ENCODE measurements at regions not wholly inside any gene's neighbourhood (a gene's known extent, or its start where the extent isn't known, plus 50 kb on each side); places are given as distances from the start of the nearest gene placed in this dataset.

DNA sequence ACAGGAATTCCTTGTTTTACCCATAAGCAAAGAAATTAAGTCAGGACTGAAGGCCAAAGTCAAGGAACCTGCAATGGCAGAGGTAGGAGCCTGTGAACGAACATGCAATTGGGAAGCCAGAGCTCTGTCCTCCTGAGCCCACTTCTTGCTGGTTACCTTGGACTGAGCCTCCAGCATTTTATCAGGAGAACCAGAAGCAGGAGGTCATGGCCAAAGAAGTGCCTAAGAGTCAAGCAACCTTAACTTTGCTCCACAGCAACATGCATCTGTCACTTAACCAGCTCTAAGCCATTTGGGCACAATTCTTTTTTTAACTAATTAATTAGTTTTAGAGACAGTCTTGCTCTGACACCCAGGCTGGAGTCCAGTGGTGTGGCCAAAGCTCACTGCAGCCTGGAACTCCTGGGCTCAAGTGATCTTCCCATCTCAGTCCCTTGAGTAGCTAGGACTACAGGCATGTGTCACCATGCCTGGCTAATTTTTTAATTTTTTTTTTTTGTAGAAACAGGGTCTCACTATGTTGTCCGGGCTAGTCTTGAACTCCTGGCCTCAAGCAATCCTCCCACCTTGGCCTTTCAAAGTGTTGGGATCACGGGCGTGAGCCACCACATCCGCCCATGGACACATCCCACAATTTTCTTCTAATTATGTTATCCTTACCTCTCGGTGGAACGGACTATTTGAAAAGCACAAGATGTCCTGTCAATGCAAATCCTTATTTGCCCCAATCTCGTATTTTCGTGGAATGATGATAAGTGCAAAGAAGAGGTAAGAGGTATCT is 334.2 kb downstream of the CD83 start:
- Histone ChIP-seq H3K9me2 (replicated peaks; ENCODE audit: insufficient read depth, low read length) (no peaks in the 10 kb centered on the region), H3F3A (ENCODE audit: insufficient read depth, low read length) (no peaks in the 10 kb centered on the region), H3K36me3 (replicated peaks; ENCODE audit: insufficient read depth, low read length) (no peaks in the 10 kb centered on the region), H3K4me3 (ENCODE audit: low read length) (no peak overlapping the region), H3K9ac (ENCODE audit: low read length) (no peak overlapping the region), H3K4me2 (ENCODE audit: low read depth, low read length) (no peak overlapping the region), H3K27me3 (replicated peaks; ENCODE audit: insufficient read depth, low read length) (no peaks in the 10 kb centered on the region), H2AFZ (ENCODE audit: low read length) (no peak overlapping the region), H3K4me1 (ENCODE audit: low read length) (no peaks in the 10 kb centered on the region), H3K9me3 (replicated peaks; ENCODE audit: insufficient read depth, low read length) (no peaks in the 10 kb centered on the region), H3K79me2 (ENCODE audit: low read length) (no peaks in the 10 kb centered on the region), H3K27ac (ENCODE audit: low read length) (no peak overlapping the region), H4K20me1 (ENCODE audit: insufficient read depth, low read length) (no peaks in the 10 kb centered on the region)
- DNase-seq = no peak
- TF ChIP-seq, protein P1, sequence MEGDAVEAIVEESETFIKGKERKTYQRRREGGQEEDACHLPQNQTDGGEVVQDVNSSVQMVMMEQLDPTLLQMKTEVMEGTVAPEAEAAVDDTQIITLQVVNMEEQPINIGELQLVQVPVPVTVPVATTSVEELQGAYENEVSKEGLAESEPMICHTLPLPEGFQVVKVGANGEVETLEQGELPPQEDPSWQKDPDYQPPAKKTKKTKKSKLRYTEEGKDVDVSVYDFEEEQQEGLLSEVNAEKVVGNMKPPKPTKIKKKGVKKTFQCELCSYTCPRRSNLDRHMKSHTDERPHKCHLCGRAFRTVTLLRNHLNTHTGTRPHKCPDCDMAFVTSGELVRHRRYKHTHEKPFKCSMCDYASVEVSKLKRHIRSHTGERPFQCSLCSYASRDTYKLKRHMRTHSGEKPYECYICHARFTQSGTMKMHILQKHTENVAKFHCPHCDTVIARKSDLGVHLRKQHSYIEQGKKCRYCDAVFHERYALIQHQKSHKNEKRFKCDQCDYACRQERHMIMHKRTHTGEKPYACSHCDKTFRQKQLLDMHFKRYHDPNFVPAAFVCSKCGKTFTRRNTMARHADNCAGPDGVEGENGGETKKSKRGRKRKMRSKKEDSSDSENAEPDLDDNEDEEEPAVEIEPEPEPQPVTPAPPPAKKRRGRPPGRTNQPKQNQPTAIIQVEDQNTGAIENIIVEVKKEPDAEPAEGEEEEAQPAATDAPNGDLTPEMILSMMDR (IDR thresholded peaks at IDR 0.05; ENCODE audit: low read length) = no peak
- TF ChIP-seq EZH2phosphoT487 (IDR thresholded peaks at IDR 0.05; ENCODE audit: low read length) (no peak), EZH2 (optimal IDR thresholded peaks at IDR 0.05; ENCODE audit: low read depth, low read length) (no peak)

DNA sequence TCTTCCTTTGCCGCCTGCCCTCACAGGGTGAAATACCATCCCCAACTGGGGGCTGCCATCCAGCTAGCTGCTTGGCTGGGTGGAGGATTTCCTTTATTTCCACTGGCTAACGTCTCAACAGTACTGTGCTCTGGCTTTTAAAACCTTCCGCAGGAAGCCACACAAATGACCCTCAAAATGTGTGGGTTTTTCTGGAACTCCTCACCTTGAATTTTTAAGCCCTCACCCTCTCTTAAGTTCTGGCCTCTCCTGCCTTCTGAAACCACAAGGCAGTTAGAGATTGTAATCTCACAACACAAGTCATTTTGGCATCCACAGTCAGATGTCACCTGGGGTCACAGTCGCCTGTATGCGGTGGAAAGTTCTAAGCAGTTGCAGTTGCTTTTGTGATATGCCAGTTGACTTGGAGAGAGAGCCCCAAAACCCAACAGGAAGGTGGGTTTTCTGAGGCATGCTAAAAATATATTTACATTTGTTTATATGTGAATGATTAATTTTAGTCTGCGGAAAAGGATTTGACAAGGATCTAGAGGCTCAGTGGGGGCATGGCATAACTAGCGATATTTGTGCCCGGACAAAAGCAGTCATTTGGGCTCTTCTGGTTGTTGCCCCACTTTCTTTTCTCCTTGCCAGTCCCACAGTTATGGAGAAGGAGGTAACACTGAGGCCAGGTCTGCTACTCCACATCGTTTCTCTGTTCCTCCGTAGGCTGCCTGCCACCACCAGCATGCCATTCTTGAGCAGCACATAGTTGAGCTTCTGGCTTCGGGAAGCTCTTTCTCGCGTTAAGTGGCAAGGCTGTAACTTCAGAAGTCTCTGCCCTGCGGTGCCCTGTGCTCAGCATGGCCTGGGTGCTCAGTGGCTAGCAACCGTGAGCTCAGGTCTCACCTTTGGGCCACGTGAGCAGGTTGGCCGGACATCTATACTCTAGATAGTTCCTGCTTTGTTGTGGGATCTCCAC is 335.3 kb downstream of the CD83 start:
- DNase-seq = no peak
- H3K4me2 ChIP-seq (ENCODE audit: low read depth, low read length) = no peak overlapping the region

DNA sequence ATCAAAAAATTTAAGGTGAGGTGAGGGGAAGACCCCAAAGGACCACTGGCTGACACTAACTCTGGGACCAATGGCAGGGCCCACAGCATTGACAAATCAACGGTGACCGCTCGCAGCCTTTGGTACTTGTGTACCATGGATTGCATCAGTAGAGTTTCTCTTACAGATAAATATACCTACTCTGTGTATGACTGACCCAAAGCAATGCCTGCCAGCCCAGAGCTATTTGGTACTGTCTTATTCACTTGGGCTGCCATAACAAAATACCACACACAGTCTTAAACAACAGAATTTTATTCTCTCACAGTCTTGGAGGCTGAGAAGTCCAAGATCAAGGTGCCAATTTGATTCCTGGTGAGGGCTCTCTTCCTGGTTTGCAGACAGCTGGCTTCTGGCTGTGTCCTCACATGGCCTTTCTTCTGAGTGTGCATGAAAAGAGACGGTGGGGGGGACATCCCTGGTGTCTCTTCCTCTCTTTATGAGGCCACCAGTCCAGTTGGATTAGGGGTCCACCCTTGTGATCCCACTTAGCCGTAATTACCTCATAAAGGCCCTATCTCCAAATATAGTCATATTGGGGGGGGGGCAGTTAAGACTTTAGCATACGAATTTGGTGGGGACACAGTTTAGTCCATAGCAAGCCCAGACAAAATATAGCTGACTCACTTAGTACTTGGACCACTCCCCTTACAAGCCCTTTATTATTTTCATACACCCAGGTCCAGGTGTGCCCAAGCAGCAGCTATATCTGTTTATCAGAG is 336.3 kb downstream of the CD83 start:
- Histone ChIP-seq H3K79me2 (ENCODE audit: low read length) (no peaks in the 10 kb centered on the region), H3F3A (ENCODE audit: insufficient read depth, low read length) (no peaks in the 10 kb centered on the region), H3K27ac (ENCODE audit: low read length) (no peak overlapping the region), H3K9ac (ENCODE audit: low read length) (no peak overlapping the region), H3K36me3 (replicated peaks; ENCODE audit: insufficient read depth, low read length) (no peaks in the 10 kb centered on the region), H3K27me3 (replicated peaks; ENCODE audit: insufficient read depth, low read length) (no peaks in the 10 kb centered on the region), H3K4me3 (ENCODE audit: low read length) (no peak overlapping the region), H3K4me1 (ENCODE audit: low read length) (no peaks in the 10 kb centered on the region), H2AFZ (ENCODE audit: low read length) (no peak overlapping the region), H3K4me2 (ENCODE audit: low read depth, low read length) (no peak overlapping the region), H4K20me1 (ENCODE audit: insufficient read depth, low read length) (no peaks in the 10 kb centered on the region), H3K9me2 (replicated peaks; ENCODE audit: insufficient read depth, low read length) (no peaks in the 10 kb centered on the region), H3K9me3 (replicated peaks; ENCODE audit: insufficient read depth, low read length) (no peaks in the 10 kb centered on the region)
- TF ChIP-seq, protein P1 (IDR thresholded peaks at IDR 0.05; ENCODE audit: low read length) = no peak
- TF ChIP-seq EZH2 (optimal IDR thresholded peaks at IDR 0.05; ENCODE audit: low read depth, low read length) = no peak
- no peak for TF ChIP-seq EZH2phosphoT487 (IDR thresholded peaks at IDR 0.05; ENCODE audit: low read length)
- DNase-seq = no peak

More for the DNA sequence above, 335.3 kb downstream of the CD83 start:
- Histone ChIP-seq H3K79me2 (ENCODE audit: low read length) (no peaks in the 10 kb centered on the region), H3K9ac (ENCODE audit: low read length) (no peak overlapping the region), H3K36me3 (replicated peaks; ENCODE audit: insufficient read depth, low read length) (no peaks in the 10 kb centered on the region), H2AFZ (ENCODE audit: low read length) (no peak overlapping the region), H4K20me1 (ENCODE audit: insufficient read depth, low read length) (no peaks in the 10 kb centered on the region), H3K27me3 (replicated peaks; ENCODE audit: insufficient read depth, low read length) (no peaks in the 10 kb centered on the region), H3K27ac (ENCODE audit: low read length) (no peak overlapping the region), H3K9me3 (replicated peaks; ENCODE audit: insufficient read depth, low read length) (no peaks in the 10 kb centered on the region), H3K4me1 (ENCODE audit: low read length) (no peaks in the 10 kb centered on the region), H3F3A (ENCODE audit: insufficient read depth, low read length) (no peaks in the 10 kb centered on the region), H3K9me2 (replicated peaks; ENCODE audit: insufficient read depth, low read length) (no peaks in the 10 kb centered on the region), H3K4me3 (ENCODE audit: low read length) (no peak overlapping the region)
- no peak for TF ChIP-seq EZH2 (optimal IDR thresholded peaks at IDR 0.05; ENCODE audit: low read depth, low read length)
- TF ChIP-seq, protein P1 (IDR thresholded peaks at IDR 0.05; ENCODE audit: low read length) = no peak
- no peak for TF ChIP-seq EZH2phosphoT487 (IDR thresholded peaks at IDR 0.05; ENCODE audit: low read length)

All from MM.1S (cell line).